Liver (tissue), 8 donors: ENCODE measurements at regions not wholly inside any gene's neighbourhood (a gene's known extent, or its start where the extent isn't known, plus 50 kb on each side); places are given as distances from the start of the nearest gene placed in this dataset.

Experiments
- DNase-seq: peaks from one replicate; pipeline ENCODE4 v3.0.0-alpha.2; 2017; ENCODE audit warnings: low spot score
- H3K27ac ChIP-seq, 2 donors: one replicate each; pipeline ENCODE4 v1.7.0; 2013; ENCODE audit warnings: inconsistent platforms in 2 of 2, low read length in 2 of 2, control low read depth in 1 of 2, low read depth in 1 of 2, mild to moderate bottlenecking in 1 of 2
- H3K27me3 ChIP-seq, 4 donors: one replicate each; pipeline versions ENCODE4 v1.6.1 to v1.7.0; 2013; ENCODE audit warnings: low read length in 3 of 4, inconsistent platforms in 1 of 4, mild to moderate bottlenecking in 1 of 4, moderate library complexity in 1 of 4; ENCODE audit not compliant: control insufficient read depth in 4 of 4, insufficient read depth in 4 of 4
- H3K36me3 ChIP-seq, 4 donors: one replicate each; pipeline versions ENCODE4 v1.6.1 to v1.7.0; 2013; ENCODE audit warnings: low read length in 3 of 4, mild to moderate bottlenecking in 3 of 4, low read depth in 1 of 4, moderate library complexity in 1 of 4; ENCODE audit not compliant: control insufficient read depth in 4 of 4, insufficient read depth in 3 of 4
- H3K4me1 ChIP-seq, 4 donors: one replicate each; pipeline versions ENCODE4 v1.6.1 to v1.7.0; 2013; ENCODE audit warnings: low read length in 3 of 4, mild to moderate bottlenecking in 3 of 4, moderate library complexity in 1 of 4; ENCODE audit not compliant: control insufficient read depth in 4 of 4, insufficient read depth in 4 of 4
- H3K4me3 ChIP-seq, 3 donors: one replicate each; pipeline versions ENCODE4 v1.6.1 to v1.7.0; 2013; ENCODE audit warnings: low read length in 3 of 3, control low read depth in 1 of 3, low read depth in 1 of 3, mild to moderate bottlenecking in 1 of 3
- H3K9ac ChIP-seq, 2 donors: one replicate each; pipeline ENCODE4 v1.7.0; 2013; ENCODE audit warnings: low read length in 2 of 2, mild to moderate bottlenecking in 2 of 2, moderate library complexity in 2 of 2, control low read depth in 1 of 2, low read depth in 1 of 2
- H3K9me3 ChIP-seq, 4 donors: one replicate each; pipeline versions ENCODE4 v1.6.1 to v1.7.0; 2013; ENCODE audit warnings: low read length in 3 of 4; ENCODE audit not compliant: control insufficient read depth in 4 of 4
- EGR1 ChIP-seq, 2 donors: IDR thresholded peaks; 2 replicates each; pipeline ENCODE4 v1.6.1; 2016 to 2018; ENCODE audit warnings: antibody characterized with exemption in 2 of 2, low read depth in 2 of 2
- FOXA1 ChIP-seq: IDR thresholded peaks from 2 replicates; pipeline ENCODE4 v1.6.1; 2016; ENCODE audit warnings: antibody characterized with exemption
- FOXA2 ChIP-seq: IDR thresholded peaks from 2 replicates; pipeline ENCODE4 v1.6.1; 2016; ENCODE audit warnings: antibody characterized with exemption
- GABPA ChIP-seq, 2 donors: IDR thresholded peaks in 1 of 2; conservative IDR thresholded peaks in 1 of 2; 2 replicates each; pipeline ENCODE4 v1.6.1; 2016; ENCODE audit warnings: antibody characterized with exemption in 2 of 2, mild to moderate bottlenecking in 1 of 2, moderate library complexity in 1 of 2
- HNF4G ChIP-seq: IDR thresholded peaks from 2 replicates; pipeline ENCODE4 v1.6.1; 2016; ENCODE audit warnings: antibody characterized with exemption
- JUND ChIP-seq, 2 donors: IDR thresholded peaks; 2 replicates each; pipeline ENCODE4 v1.6.1; 2016; ENCODE audit warnings: antibody characterized with exemption in 2 of 2
- RAD21 ChIP-seq, 2 donors: IDR thresholded peaks; 2 replicates each; pipeline ENCODE4 v1.6.1; 2016; ENCODE audit warnings: antibody characterized with exemption in 2 of 2, mild to moderate bottlenecking in 2 of 2
- TAF1 ChIP-seq: conservative IDR thresholded peaks from 2 replicates; pipeline ENCODE4 v1.6.1; 2016; ENCODE audit warnings: antibody characterized with exemption, mild to moderate bottlenecking
- WGBS: extraction: QIAGEN DNeasy Blood & Tissue Kit; methylation state at CpG from one replicate; pipeline ENCODE4 v1.1.7; 2013; 5-methylcytosine and 5-hydroxymethylcytosine counted together
- TF ChIP-seq, protein P1 (sequence below): IDR thresholded peaks from 2 replicates; pipeline ENCODE4 v1.6.1; 2016; ENCODE audit warnings: antibody characterized with exemption
- TF ChIP-seq, protein P2 (sequence below): fragments of 150-350 bp; IDR thresholded peaks from 2 replicates; pipeline ENCODE4 v1.5.1; 2017; ENCODE audit warnings: improper control_type of control experiment, low read depth, low read length; ENCODE audit not compliant: missing input control
- TF ChIP-seq, protein P3 (sequence below): IDR thresholded peaks from 2 replicates; pipeline ENCODE4 v1.6.1; 2016; ENCODE audit warnings: antibody characterized with exemption
- donor health status: healthy.
- donor health status: healthy.
- donor health status: healthy.
- donor health status: healthy.
- donor health status: healthy.

DNA sequence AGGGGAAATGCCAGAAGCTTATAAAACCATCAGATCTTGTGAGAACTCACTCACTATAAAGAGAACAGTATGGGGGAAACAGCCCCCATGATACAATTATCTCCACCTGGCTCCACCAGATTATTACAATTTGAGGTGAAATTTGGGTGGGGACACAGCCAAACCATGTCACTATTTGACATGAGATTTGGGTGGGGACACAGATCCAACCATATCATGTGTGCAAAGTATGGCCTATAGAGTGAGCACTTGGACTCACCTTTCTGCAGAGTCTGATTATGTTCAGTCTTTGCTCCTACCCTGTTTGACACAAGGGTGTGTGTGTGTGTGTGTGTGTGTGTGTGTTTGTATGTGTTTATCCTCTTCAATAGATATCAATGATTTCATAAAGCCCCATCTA, 287.5 kb downstream of the ZNF536 start:
- Histone ChIP-seq H3K4me1 (peaks cover 0 to 25% (median 22%) of the 10 kb centered on the region in 4 donors), H3K27ac (no peak overlapping the region), H3K36me3 (no peaks in the 10 kb centered on the region), H3K27me3 (no peaks in the 10 kb centered on the region), H3K9me3 (no peaks in the 10 kb centered on the region), H3K9ac (no peak overlapping the region), H3K4me3 (no peak overlapping the region)
- DNase-seq, result no peak
- TF ChIP-seq JUND (IDR thresholded peaks at IDR 0.05) (no peak), TAF1 (no peak), HNF4G (no peak)
- TF ChIP-seq, protein P1, sequence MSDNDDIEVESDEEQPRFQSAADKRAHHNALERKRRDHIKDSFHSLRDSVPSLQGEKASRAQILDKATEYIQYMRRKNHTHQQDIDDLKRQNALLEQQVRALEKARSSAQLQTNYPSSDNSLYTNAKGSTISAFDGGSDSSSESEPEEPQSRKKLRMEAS, result no peak
- TF ChIP-seq, protein P2, sequence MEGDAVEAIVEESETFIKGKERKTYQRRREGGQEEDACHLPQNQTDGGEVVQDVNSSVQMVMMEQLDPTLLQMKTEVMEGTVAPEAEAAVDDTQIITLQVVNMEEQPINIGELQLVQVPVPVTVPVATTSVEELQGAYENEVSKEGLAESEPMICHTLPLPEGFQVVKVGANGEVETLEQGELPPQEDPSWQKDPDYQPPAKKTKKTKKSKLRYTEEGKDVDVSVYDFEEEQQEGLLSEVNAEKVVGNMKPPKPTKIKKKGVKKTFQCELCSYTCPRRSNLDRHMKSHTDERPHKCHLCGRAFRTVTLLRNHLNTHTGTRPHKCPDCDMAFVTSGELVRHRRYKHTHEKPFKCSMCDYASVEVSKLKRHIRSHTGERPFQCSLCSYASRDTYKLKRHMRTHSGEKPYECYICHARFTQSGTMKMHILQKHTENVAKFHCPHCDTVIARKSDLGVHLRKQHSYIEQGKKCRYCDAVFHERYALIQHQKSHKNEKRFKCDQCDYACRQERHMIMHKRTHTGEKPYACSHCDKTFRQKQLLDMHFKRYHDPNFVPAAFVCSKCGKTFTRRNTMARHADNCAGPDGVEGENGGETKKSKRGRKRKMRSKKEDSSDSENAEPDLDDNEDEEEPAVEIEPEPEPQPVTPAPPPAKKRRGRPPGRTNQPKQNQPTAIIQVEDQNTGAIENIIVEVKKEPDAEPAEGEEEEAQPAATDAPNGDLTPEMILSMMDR, result no peak

DNA sequence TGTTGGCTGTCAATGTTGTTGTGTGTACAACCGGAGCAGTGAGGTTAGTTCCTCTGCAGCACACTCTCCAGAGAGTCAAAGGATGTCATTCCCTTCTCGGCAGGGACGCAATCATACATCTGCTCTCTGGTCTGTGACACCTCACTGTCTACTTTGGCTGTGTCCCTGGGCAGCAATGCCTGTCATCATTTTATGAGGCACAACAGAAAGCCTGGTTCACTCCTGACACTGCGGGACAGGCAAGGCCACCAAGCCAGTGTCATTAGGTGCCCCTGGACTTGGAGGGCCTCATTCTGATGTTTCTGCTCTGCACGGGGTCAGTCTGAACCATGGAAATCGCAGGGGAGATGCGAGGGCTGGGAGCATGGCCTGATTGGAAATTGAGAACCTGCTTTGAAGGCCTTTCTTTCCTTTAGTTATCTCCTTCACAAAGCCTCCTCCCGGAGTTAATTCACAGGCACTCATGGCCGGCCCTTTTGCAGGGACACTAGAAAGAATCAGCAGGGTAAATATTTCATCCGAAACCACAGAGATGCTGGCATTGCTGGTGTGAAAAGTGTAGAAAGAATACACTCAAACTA, 284.4 kb downstream of the ZNF536 start:
- Histone ChIP-seq H3K27me3 (no peaks in the 10 kb centered on the region), H3K27ac (no peak overlapping the region), H3K36me3 (no peaks in the 10 kb centered on the region), H3K9ac (no peak overlapping the region), H3K4me3 (no peak overlapping the region), H3K9me3 (no peaks in the 10 kb centered on the region), H3K4me1 (no peaks in the 10 kb centered on the region)
- 86% methylated on average over 10 of the region's 10 CpGs for WGBS
- TF ChIP-seq FOXA2, result no peak
- no peak for TF ChIP-seq FOXA1
- no peak for TF ChIP-seq RAD21 (IDR thresholded peaks at IDR 0.05)
- TF ChIP-seq TAF1, result no peak
- TF ChIP-seq, protein P3, sequence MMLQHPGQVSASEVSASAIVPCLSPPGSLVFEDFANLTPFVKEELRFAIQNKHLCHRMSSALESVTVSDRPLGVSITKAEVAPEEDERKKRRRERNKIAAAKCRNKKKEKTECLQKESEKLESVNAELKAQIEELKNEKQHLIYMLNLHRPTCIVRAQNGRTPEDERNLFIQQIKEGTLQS, result no peak
- TF ChIP-seq GABPA (IDR thresholded peaks at IDR 0.05 in 1 of 2, conservative IDR thresholded peaks at IDR 0.05 in 1 of 2), result no peak
- no peak for DNase-seq

DNA sequence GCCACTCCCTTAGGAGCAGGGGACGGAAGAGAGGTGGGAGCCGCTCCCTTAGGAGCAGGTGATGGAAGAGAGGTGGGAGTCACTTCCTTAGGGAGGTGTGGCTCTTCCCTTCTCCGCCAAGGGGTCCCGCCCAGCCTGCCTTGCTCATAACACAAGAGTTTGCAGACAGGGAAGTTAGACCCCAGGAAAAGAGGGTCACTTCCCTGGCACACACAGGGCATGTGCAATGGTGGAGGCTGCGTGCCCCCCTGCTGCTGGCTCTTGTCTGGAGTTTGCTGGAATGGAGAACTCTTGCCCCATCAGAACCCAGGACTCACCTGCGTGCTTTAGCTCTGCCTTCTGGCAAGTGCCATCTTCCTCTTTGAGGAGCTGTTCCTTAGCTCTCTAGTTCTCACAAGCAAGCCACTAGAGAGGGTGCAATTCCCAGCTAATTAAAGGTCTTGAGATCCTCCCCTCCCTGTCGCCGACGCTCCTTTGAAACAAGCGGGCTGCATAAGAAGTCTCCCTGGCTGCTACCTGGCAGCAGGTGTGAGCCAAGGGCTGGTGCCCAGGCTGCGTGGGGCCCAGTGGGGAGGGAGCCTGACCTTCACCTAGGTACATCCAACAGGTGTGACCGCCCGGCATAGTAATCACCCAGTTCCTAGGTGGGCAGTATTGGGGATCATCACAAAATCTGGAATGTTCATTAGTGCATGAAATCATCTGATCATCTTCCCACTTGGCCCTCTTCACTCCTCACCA, 281.6 kb downstream of the ZNF536 start:
- Histone ChIP-seq H3K27me3 (no peaks in the 10 kb centered on the region), H3K27ac (no peak overlapping the region), H3K9ac (no peak overlapping the region), H3K4me3 (no peak overlapping the region), H3K4me1 (no peaks in the 10 kb centered on the region), H3K9me3 (no peaks in the 10 kb centered on the region), H3K36me3 (no peaks in the 10 kb centered on the region)
- DNase-seq, result no peak
- TF ChIP-seq, protein P3, result no peak
- TF ChIP-seq RAD21 (IDR thresholded peaks at IDR 0.05), result no peak
- TF ChIP-seq, protein P1, result no peak
- no peak for TF ChIP-seq EGR1 (IDR thresholded peaks at IDR 0.05; ENCODE audit: low read depth in 2 of 2)
- WGBS, result 90% methylated on average over 13 of the region's 13 CpGs
